ENCODE measurements at regions not wholly inside any gene's neighbourhood (a gene's known extent, or its start where the extent isn't known, plus 50 kb on each side); places are given as distances from the start of the nearest gene placed in this dataset.
"Not testable (repeated sequence)": the region's sequence is repeated elsewhere in the genome, so short reads cannot be mapped to it uniquely, and the experiment has no call there.

- intact Hi-C loops (cut with micrococcal nuclease), result no loop called here
These were observed 100.4 kb upstream of the HES1 start for GRCh38 chr3:194035406-194036138.

- intact Hi-C loops (cut with micrococcal nuclease), result no loop called here
These were observed 99.1 kb upstream of the HES1 start for GRCh38 chr3:194036842-194037241.

- intact Hi-C loops (cut with micrococcal nuclease), result not testable (repeated sequence)
These were observed 97.6 kb upstream of the HES1 start for GRCh38 chr3:194038346-194038745.

GRCh38 chr3:194038960-194039359 lies 97.0 kb upstream of the HES1 start:
- intact Hi-C loops (cut with micrococcal nuclease), result no loop called here

GRCh38 chr3:194040516-194041273 lies 95.3 kb upstream of the HES1 start:
- intact Hi-C loops (cut with micrococcal nuclease), result no loop called here

GRCh38 chr3:194042927-194043326 lies 93.0 kb upstream of the HES1 start:
- intact Hi-C loops (cut with micrococcal nuclease), result no loop called here

GRCh38 chr3:194043516-194043915 lies 92.4 kb upstream of the HES1 start:
- intact Hi-C loops (cut with micrococcal nuclease), result no loop called here

GRCh38 chr3:194045289-194045688 lies 90.7 kb upstream of the HES1 start:
- intact Hi-C loops (cut with micrococcal nuclease), result no loop called here

- intact Hi-C loops (cut with micrococcal nuclease), result no loop called here
These were observed 90.0 kb upstream of the HES1 start for GRCh38 chr3:194045919-194046318.

- intact Hi-C loops (cut with micrococcal nuclease), result no loop called here
These were observed 89.4 kb upstream of the HES1 start for GRCh38 chr3:194046531-194046930.

GRCh38 chr3:194046995-194047645 lies 88.8 kb upstream of the HES1 start:
- intact Hi-C loops (cut with micrococcal nuclease), result no loop called here

GRCh38 chr3:194049394-194049793 lies 86.6 kb upstream of the HES1 start:
- intact Hi-C loops (cut with micrococcal nuclease), result no loop called here

- intact Hi-C loops (cut with micrococcal nuclease), result no loop called here
These were observed 85.1 kb upstream of the HES1 start for GRCh38 chr3:194050782-194051320.

GRCh38 chr3:194051366-194052149 lies 84.4 kb upstream of the HES1 start:
- intact Hi-C loops (cut with micrococcal nuclease), result no loop called here

GRCh38 chr3:194053136-194053535 lies 82.8 kb upstream of the HES1 start:
- intact Hi-C loops (cut with micrococcal nuclease), result no loop called here

- intact Hi-C loops (cut with micrococcal nuclease), result no loop called here
These were observed 81.9 kb upstream of the HES1 start for GRCh38 chr3:194054016-194054415.

- intact Hi-C loops (cut with micrococcal nuclease), result no loop called here
These were observed 81.4 kb upstream of the HES1 start for GRCh38 chr3:194054540-194054939.

- intact Hi-C loops (cut with micrococcal nuclease), result no loop called here
These were observed 81.0 kb upstream of the HES1 start for GRCh38 chr3:194054961-194055360.

GRCh38 chr3:194056323-194056722 lies 79.6 kb upstream of the HES1 start:
- intact Hi-C loops (cut with micrococcal nuclease), result not testable (repeated sequence)

- intact Hi-C loops (cut with micrococcal nuclease), result no loop called here
These were observed 79.1 kb upstream of the HES1 start for GRCh38 chr3:194056731-194057415.

Data from T-helper 2 cell treated with Interferon-gamma antibody and Interleukin-4, amounts not matched to agents 100 ng/mL and 5 ng/mL, for 36 hours (primary cell).